ENCODE measurements at regions not wholly inside any gene's neighbourhood (a gene's known extent, or its start where the extent isn't known, plus 50 kb on each side); places are given as distances from the start of the nearest gene placed in this dataset.

DNA sequence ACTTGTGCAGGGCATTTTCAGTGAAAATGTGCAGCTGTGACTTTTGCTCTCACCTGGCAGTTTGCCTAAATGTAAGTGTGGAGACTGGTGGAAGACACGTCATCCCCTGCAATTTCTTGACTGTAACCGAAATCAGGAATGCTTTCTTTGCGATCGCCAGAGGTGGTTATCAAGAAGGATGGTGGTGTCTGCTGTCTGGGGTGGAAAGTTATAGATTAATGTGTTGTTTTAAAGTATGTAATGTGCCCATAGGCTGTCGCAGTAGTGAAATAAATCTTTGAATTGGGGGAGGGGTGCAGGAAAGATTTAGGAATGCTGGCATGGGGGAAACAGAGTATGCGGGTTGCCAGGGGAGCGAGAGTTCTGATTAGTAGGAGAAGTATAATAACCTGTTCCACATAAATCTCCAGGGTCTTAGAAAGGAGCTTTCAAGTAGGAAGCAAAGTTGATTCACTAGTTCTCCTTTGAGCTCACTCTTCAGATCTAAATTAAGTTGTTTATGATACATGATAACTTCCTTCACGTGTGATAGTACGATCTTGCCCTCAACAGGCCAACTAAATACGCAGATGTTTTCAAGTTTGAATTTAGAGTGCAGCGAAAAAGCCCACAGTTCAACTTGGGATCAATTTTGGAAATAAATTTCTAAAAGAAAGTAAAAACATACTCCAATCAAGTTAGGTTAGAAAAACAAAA lies 1520.0 kb upstream of the SLC10A2 start:
- TF ChIP-seq, protein P1, sequence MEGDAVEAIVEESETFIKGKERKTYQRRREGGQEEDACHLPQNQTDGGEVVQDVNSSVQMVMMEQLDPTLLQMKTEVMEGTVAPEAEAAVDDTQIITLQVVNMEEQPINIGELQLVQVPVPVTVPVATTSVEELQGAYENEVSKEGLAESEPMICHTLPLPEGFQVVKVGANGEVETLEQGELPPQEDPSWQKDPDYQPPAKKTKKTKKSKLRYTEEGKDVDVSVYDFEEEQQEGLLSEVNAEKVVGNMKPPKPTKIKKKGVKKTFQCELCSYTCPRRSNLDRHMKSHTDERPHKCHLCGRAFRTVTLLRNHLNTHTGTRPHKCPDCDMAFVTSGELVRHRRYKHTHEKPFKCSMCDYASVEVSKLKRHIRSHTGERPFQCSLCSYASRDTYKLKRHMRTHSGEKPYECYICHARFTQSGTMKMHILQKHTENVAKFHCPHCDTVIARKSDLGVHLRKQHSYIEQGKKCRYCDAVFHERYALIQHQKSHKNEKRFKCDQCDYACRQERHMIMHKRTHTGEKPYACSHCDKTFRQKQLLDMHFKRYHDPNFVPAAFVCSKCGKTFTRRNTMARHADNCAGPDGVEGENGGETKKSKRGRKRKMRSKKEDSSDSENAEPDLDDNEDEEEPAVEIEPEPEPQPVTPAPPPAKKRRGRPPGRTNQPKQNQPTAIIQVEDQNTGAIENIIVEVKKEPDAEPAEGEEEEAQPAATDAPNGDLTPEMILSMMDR (IDR thresholded peaks at IDR 0.05; ENCODE audit: poor library complexity), result no peak
- TF ChIP-seq EZH2 (IDR thresholded peaks at IDR 0.05; ENCODE audit: borderline replicate concordance), result no peak

Measured in hepatocyte (in vitro differentiated cells).